ENCODE measurements at regions not wholly inside any gene's neighbourhood (a gene's known extent, or its start where the extent isn't known, plus 50 kb on each side); places are given as distances from the start of the nearest gene placed in this dataset.

- Histone ChIP-seq H3K4me1 (replicated peaks in 1 of 2) (no peaks in the 10 kb centered on the region), H3K36me3 (replicated peaks in 1 of 2) (no peaks in the 10 kb centered on the region), H3K9me3 (replicated peaks in 1 of 3) (no peaks in the 10 kb centered on the region), H3K27ac (no peak overlapping the region), H3K27me3 (no peaks in the 10 kb centered on the region), H3K4me3 (no peak overlapping the region)
- no peak for TF ChIP-seq CTCF (IDR thresholded peaks at IDR 0.05)
- no peak for TF ChIP-seq POLR2A (IDR thresholded peaks at IDR 0.05)
- 91 to 97% (median 92%) methylated on average over 2 of the region's 2 CpGs for WGBS, 4 donors
- intact Hi-C loops (cut with DNase I), result no loop called here
- DNase-seq, result no peak
Measured at GRCh38 chr1:72757843-72758242, 475.5 kb upstream of the NEGR1 start.

- no peaks in the 10 kb centered on the region for H3K36me3 ChIP-seq (replicated peaks in 1 of 2)
- H3K4me1 ChIP-seq (replicated peaks in 1 of 2), result no peaks in the 10 kb centered on the region
- no peak for DNase-seq
- no peak overlapping the region for H3K4me3 ChIP-seq
- H3K9me3 ChIP-seq (replicated peaks in 1 of 3), result no peaks in the 10 kb centered on the region
- no peak for TF ChIP-seq CTCF (IDR thresholded peaks at IDR 0.05)
- TF ChIP-seq POLR2A (IDR thresholded peaks at IDR 0.05), result no peak
- intact Hi-C loops (cut with DNase I), result no loop called here
- H3K27ac ChIP-seq, result no peak overlapping the region
- H3K27me3 ChIP-seq, result no peaks in the 10 kb centered on the region
- 58 to 77% (median 70%) methylated on average over 2 of the region's 2 CpGs for WGBS, 4 donors
Measured at GRCh38 chr1:72745413-72745812, 463.1 kb upstream of the NEGR1 start.

DNA sequence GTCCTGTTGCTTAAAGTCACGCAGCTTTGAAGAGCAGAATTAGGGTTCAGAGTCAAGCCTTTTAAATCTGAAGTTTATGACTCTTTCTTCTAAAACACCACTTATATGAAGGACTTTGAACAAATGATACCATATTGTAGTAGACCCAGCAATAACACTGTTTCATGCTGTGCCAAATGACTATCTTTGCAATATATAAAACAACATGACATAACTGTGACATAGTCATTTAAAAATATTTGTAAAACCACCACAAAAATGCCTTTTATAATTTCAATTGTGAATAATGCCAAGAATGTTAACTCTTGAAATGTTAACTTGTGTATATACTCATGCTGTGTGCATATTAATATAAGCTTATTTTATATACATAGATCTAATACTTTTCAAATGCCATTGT is 452.1 kb upstream of the NEGR1 start:
- Histone ChIP-seq H3K27me3 (no peaks in the 10 kb centered on the region), H3K4me3 (no peak overlapping the region), H3K9me3 (replicated peaks in 1 of 3) (no peaks in the 10 kb centered on the region), H3K27ac (no peak overlapping the region), H3K36me3 (replicated peaks in 1 of 2) (no peaks in the 10 kb centered on the region), H3K4me1 (replicated peaks in 1 of 2) (no peaks in the 10 kb centered on the region)
- intact Hi-C loops (cut with DNase I), result no loop called here
- TF ChIP-seq CTCF (IDR thresholded peaks at IDR 0.05) (no peak), POLR2A (IDR thresholded peaks at IDR 0.05) (no peak)
- DNase-seq, result no peak
- WGBS, 4 donors, result 72 to 77% (median 74%) methylated on average over 1 of the region's 1 CpG

GRCh38 chr1:72724951-72725861 is 442.9 kb upstream of the NEGR1 start:
- no peak for DNase-seq
- 77 to 86% (median 79%) methylated on average over 6 to 17 of the region's 17 CpGs for WGBS, 4 donors

More at GRCh38 chr1:72724951-72725861, 442.9 kb upstream of the NEGR1 start:
- intact Hi-C loops (cut with DNase I), result no loop called here
- Histone ChIP-seq H3K27me3 (no peaks in the 10 kb centered on the region), H3K36me3 (replicated peaks in 1 of 2) (peaks cover 0 to under 1% of the 10 kb centered on the region in 2 donors), H3K4me3 (no peak overlapping the region), H3K9me3 (replicated peaks in 1 of 3) (no peaks in the 10 kb centered on the region), H3K4me1 (replicated peaks in 1 of 2) (no peaks in the 10 kb centered on the region), H3K27ac (no peak overlapping the region)
- no peak for TF ChIP-seq POLR2A (IDR thresholded peaks at IDR 0.05)
- no peak for TF ChIP-seq CTCF (IDR thresholded peaks at IDR 0.05)

Data from adrenal gland (tissue), 9 donors.